Endothelial cell (in vitro differentiated cells): ENCODE measurements at regions not wholly inside any gene's neighbourhood (a gene's known extent, or its start where the extent isn't known, plus 50 kb on each side); places are given as distances from the start of the nearest gene placed in this dataset.

Source experiments
- DNase-seq: peaks from one replicate; pipeline ENCODE4 v3.0.0; 2021; ENCODE audit warnings: low spot score
- H3K27ac Mint-ChIP-seq: one replicate; pipeline ENCODE4 v1.8.0; 2021; ENCODE audit warnings: mixed read lengths, inconsistent platforms; ENCODE audit not compliant: unreplicated experiment
- H3K27me3 Mint-ChIP-seq: one replicate; pipeline ENCODE4 v1.8.0; 2021; ENCODE audit warnings: mild to moderate bottlenecking, moderate library complexity, mixed read lengths, inconsistent platforms; ENCODE audit not compliant: unreplicated experiment
- H3K36me3 Mint-ChIP-seq: one replicate; pipeline ENCODE4 v1.8.0; 2021; ENCODE audit warnings: mild to moderate bottlenecking, low read depth, mixed read lengths, inconsistent platforms; ENCODE audit not compliant: unreplicated experiment
- H3K4me1 Mint-ChIP-seq: one replicate; pipeline ENCODE4 v1.8.0; 2021; ENCODE audit warnings: mild to moderate bottlenecking, mixed read lengths, inconsistent platforms; ENCODE audit not compliant: unreplicated experiment
- H3K4me3 Mint-ChIP-seq: one replicate; pipeline ENCODE4 v1.8.0; 2021; ENCODE audit warnings: mild to moderate bottlenecking, mixed read lengths, inconsistent platforms; ENCODE audit not compliant: unreplicated experiment
- H3K9me3 Mint-ChIP-seq: one replicate; pipeline ENCODE4 v1.8.0; 2021; ENCODE audit warnings: mixed read lengths, inconsistent platforms; ENCODE audit not compliant: unreplicated experiment
- TF ChIP-seq, protein P1 (sequence below): fragments of 200-600 bp; sonication (generic); IDR thresholded peaks from one replicate; pipeline ENCODE4 v1.5.0; 2021; ENCODE audit warnings: antibody characterized with exemption; ENCODE audit not compliant: unreplicated experiment

GRCh38 chr10:118838364-118838763, 83.6 kb upstream of the CACUL1 start:
- H3K36me3 Mint-ChIP-seq, result no peaks in the 10 kb centered on the region
- no peaks in the 10 kb centered on the region for H3K4me1 Mint-ChIP-seq
- H3K9me3 Mint-ChIP-seq, result no peaks in the 10 kb centered on the region
- H3K27ac Mint-ChIP-seq, result no peak overlapping the region
- TF ChIP-seq, protein P1, sequence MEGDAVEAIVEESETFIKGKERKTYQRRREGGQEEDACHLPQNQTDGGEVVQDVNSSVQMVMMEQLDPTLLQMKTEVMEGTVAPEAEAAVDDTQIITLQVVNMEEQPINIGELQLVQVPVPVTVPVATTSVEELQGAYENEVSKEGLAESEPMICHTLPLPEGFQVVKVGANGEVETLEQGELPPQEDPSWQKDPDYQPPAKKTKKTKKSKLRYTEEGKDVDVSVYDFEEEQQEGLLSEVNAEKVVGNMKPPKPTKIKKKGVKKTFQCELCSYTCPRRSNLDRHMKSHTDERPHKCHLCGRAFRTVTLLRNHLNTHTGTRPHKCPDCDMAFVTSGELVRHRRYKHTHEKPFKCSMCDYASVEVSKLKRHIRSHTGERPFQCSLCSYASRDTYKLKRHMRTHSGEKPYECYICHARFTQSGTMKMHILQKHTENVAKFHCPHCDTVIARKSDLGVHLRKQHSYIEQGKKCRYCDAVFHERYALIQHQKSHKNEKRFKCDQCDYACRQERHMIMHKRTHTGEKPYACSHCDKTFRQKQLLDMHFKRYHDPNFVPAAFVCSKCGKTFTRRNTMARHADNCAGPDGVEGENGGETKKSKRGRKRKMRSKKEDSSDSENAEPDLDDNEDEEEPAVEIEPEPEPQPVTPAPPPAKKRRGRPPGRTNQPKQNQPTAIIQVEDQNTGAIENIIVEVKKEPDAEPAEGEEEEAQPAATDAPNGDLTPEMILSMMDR, result no peak
- no peak for DNase-seq
- H3K4me3 Mint-ChIP-seq, result no peak overlapping the region
- peaks cover 1% of the 10 kb centered on the region for H3K27me3 Mint-ChIP-seq

DNA sequence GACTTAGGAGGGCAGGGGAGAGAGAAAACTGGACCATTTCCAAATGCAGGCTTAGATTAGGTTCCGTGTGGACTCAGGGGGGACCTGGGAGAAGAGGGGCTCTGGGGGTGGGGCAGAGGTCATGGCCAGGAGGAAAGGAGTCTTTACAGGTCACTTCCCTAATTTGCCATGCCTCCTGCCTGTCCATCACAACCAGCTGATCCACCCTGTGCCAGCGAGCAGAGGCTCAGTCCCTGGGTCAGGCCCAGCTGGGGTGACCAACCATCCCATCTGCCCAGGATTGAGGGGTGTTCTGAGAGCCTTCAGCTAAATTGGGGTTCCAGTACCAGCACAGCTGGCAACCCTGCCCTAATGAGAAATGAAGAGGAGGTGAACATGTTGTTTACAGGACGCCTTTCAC, 84.6 kb upstream of the CACUL1 start:
- Mint-ChIP-seq H3K27ac (no peak overlapping the region), H3K4me3 (no peak overlapping the region), H3K4me1 (no peaks in the 10 kb centered on the region), H3K9me3 (no peaks in the 10 kb centered on the region), H3K27me3 (peaks cover 1% of the 10 kb centered on the region), H3K36me3 (no peaks in the 10 kb centered on the region)
- DNase-seq, result no peak
- TF ChIP-seq, protein P1, result no peak

DNA sequence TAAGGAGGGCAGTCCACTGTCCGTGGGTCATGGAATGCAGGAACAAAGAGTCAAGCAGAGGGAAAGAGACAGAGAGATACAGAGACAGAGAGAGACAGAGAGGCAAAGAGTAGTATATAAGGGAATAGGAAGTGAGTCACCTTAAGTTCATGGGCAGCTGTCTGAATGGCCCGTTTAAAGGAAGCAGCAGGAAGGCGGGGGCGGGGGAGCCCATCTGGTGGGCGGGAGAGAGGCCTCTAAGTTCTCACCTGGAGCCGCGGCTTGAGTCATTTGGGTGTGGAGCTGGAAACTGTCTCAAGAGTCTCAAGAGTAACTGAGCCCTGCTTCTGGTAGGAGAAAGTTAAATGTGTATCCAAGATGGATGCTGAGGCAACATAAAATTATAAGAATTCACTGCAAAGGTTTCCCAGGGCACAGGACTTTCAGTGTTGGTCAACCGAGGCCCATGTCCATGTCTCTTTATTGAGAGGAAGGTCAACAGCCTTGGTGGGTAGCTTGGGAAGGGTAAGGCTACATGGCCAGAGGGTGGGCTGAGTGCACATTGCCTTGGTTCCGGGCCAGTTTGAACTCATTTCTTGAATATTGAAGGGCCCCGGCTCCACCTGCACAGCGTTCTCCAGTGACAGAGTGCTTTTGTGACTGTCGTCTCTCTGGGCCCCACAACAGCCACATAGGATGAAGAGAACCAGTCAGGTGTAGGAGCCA, 85.5 kb upstream of the CACUL1 start:
- TF ChIP-seq, protein P1, result no peak
- H3K27me3 Mint-ChIP-seq, result peaks cover 1% of the 10 kb centered on the region
- no peaks in the 10 kb centered on the region for H3K4me1 Mint-ChIP-seq
- H3K27ac Mint-ChIP-seq, result no peak overlapping the region
- no peak overlapping the region for H3K4me3 Mint-ChIP-seq
- DNase-seq, result no peak
- H3K9me3 Mint-ChIP-seq, result no peaks in the 10 kb centered on the region
- no peaks in the 10 kb centered on the region for H3K36me3 Mint-ChIP-seq

DNA sequence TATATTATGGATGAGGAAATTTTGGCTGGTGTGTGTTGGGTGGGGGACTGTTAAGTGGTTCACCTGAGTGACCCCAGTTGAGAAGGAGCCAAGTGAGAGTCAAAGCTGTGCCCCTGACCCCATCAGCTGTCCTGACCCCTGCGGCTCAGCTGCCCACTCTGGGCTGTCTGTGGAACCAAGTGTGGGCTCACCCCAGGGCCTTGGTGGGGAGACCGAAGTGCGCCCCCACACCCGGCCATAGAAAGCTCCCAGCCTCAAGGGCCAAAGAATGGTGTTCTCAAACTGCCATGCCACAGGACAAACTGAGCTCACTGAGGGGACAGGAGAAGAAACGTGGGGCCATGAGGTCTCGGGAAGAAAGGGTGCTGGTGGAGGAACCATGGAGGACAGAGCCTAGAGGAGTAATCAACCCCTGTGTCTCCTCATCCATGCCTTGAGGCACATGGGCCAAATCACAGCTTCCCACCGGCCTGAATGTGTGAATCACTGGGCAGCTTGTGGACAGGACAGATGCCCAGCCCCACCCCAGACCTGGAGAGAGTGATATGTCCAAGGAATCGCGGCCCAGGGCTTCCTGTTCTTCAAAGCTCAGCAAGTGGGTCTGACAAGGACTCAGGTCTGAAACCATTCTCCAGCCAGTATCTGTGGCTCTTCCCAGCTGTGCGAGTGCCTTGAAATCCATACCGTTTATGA, 86.2 kb upstream of the CACUL1 start:
- no peaks in the 10 kb centered on the region for H3K36me3 Mint-ChIP-seq
- H3K4me1 Mint-ChIP-seq, result no peaks in the 10 kb centered on the region
- H3K4me3 Mint-ChIP-seq, result no peak overlapping the region
- no peaks in the 10 kb centered on the region for H3K9me3 Mint-ChIP-seq
- TF ChIP-seq, protein P1, result no peak
- H3K27ac Mint-ChIP-seq, result no peak overlapping the region
- peaks cover 1% of the 10 kb centered on the region for H3K27me3 Mint-ChIP-seq
- no peak for DNase-seq
